Neuronal stem cell (in vitro differentiated cells): ENCODE measurements at regions not wholly inside any gene's neighbourhood (a gene's known extent, or its start where the extent isn't known, plus 50 kb on each side); places are given as distances from the start of the nearest gene placed in this dataset.
A peak's percentile ranks its signal among the peaks of the same experiment; 100 is the strongest.
"Not testable (repeated sequence)": the region's sequence is repeated elsewhere in the genome, so short reads cannot be mapped to it uniquely, and the experiment has no call there.

Experiments
- DNase-seq: peaks from one replicate; pipeline ENCODE4 v3.0.0-alpha.2; 2013; ENCODE audit warnings: low spot score
- H2AFZ ChIP-seq: one replicate; pipeline ENCODE4 v1.6.1; 2013; ENCODE audit warnings: mild to moderate bottlenecking, low read length, inconsistent platforms
- H2AK5ac ChIP-seq: 2 replicates; pipeline ENCODE4 v1.6.1; 2013; ENCODE audit warnings: low read depth, mild to moderate bottlenecking, inconsistent platforms, low read length, moderate library complexity, mixed read lengths
- H2BK120ac ChIP-seq: 2 replicates; pipeline ENCODE4 v1.6.1; 2013; ENCODE audit warnings: low read depth, mild to moderate bottlenecking, inconsistent platforms, low read length, moderate library complexity, mixed read lengths
- H2BK12ac ChIP-seq: one replicate; pipeline ENCODE4 v1.6.1; 2013; ENCODE audit warnings: low read length, inconsistent platforms
- H2BK15ac ChIP-seq: 2 replicates; pipeline ENCODE4 v1.6.1; 2013; ENCODE audit warnings: mild to moderate bottlenecking, low read length, inconsistent platforms, mixed read lengths
- H2BK5ac ChIP-seq: one replicate; pipeline ENCODE4 v1.6.1; 2013; ENCODE audit warnings: inconsistent platforms, mild to moderate bottlenecking, low read length, moderate library complexity
- H3K14ac ChIP-seq: one replicate; pipeline ENCODE4 v1.6.1; 2013; ENCODE audit warnings: low read length, inconsistent platforms
- H3K18ac ChIP-seq: 2 replicates; pipeline ENCODE4 v1.6.1; 2013; ENCODE audit warnings: low read length, inconsistent platforms
- H3K23ac ChIP-seq: 2 replicates; pipeline ENCODE4 v1.6.1; 2013; ENCODE audit warnings: low read depth, mild to moderate bottlenecking, mixed read lengths, low read length, inconsistent platforms; ENCODE audit not compliant: poor library complexity
- H3K27ac ChIP-seq: replicated peaks from 3 replicates; pipeline ENCODE4 v1.5.1; 2013; ENCODE audit warnings: low read length, inconsistent platforms
- H3K27me3 ChIP-seq, 3 experiments: 2 replicates each; pipeline ENCODE4 v1.6.1; 2013; ENCODE audit warnings: low read length in 3 of 3, mild to moderate bottlenecking in 2 of 3, inconsistent platforms in 1 of 3, low read depth in 1 of 3, mixed read lengths in 1 of 3, moderate library complexity in 1 of 3; ENCODE audit not compliant: control insufficient read depth in 3 of 3, insufficient read depth in 3 of 3
- H3K36me3 ChIP-seq, 2 donors: replicated peaks in 1 of 2; 2 replicates each; pipeline ENCODE4 v1.6.1; 2013; ENCODE audit warnings: low read length in 2 of 2; ENCODE audit not compliant: control insufficient read depth in 2 of 2, insufficient read depth in 2 of 2
- H3K4ac ChIP-seq: 2 replicates; pipeline ENCODE4 v1.6.1; 2013; ENCODE audit warnings: inconsistent platforms, mild to moderate bottlenecking, low read length, moderate library complexity
- H3K4me1 ChIP-seq, 2 donors: 1 replicate in 1 of 2; 2 replicates in 1 of 2; pipeline ENCODE4 v1.6.1; 2013; ENCODE audit warnings: low read length in 2 of 2, low read depth in 1 of 2; ENCODE audit not compliant: control insufficient read depth in 2 of 2, insufficient read depth in 1 of 2
- H3K4me2 ChIP-seq: one replicate; pipeline ENCODE4 v1.6.1; 2013; ENCODE audit warnings: mild to moderate bottlenecking, low read length, inconsistent platforms; ENCODE audit not compliant: insufficient read depth, poor library complexity, severe bottlenecking
- H3K4me3 ChIP-seq, 2 donors: 2 replicates each; pipeline ENCODE4 v1.5.1; 2013; ENCODE audit warnings: low read length in 2 of 2, mild to moderate bottlenecking in 2 of 2, inconsistent platforms in 1 of 2, moderate library complexity in 1 of 2
- H3K79me1 ChIP-seq: one replicate; pipeline ENCODE4 v1.6.1; 2013; ENCODE audit warnings: low read depth, mild to moderate bottlenecking, inconsistent platforms, low read length, moderate library complexity
- H3K9ac ChIP-seq: one replicate; pipeline ENCODE4 v1.6.1; 2013; ENCODE audit warnings: mild to moderate bottlenecking, low read depth, low read length, inconsistent platforms; ENCODE audit not compliant: poor library complexity
- H3K9me3 ChIP-seq, 2 donors: replicated peaks in 1 of 2; 2 replicates each; pipeline versions ENCODE3 to v1.6.1; 2013; ENCODE audit warnings: low read length in 2 of 2, mild to moderate bottlenecking in 2 of 2, inconsistent platforms in 1 of 2, low read depth in 1 of 2, mixed read lengths in 1 of 2, moderate library complexity in 1 of 2; ENCODE audit not compliant: control insufficient read depth in 2 of 2, insufficient read depth in 1 of 2
- H4K8ac ChIP-seq: one replicate; pipeline ENCODE4 v1.6.1; 2013; ENCODE audit warnings: low read depth, mild to moderate bottlenecking, inconsistent platforms, low read length, moderate library complexity
- H4K91ac ChIP-seq: one replicate; pipeline ENCODE4 v1.6.1; 2013; ENCODE audit warnings: low read length, low read depth, mild to moderate bottlenecking, inconsistent platforms; ENCODE audit not compliant: poor library complexity
- WGBS, 2 donors: extraction: QIAGEN DNeasy Blood & Tissue Kit; methylation state at CpG; one replicate each; pipeline ENCODE4 v1.1.7; 2013; ENCODE audit warnings: missing lambda C conversion rate in 2 of 2, mixed read lengths in 1 of 2; ENCODE audit not compliant: insufficient read length in 2 of 2, insufficient replicate concordance in 1 of 2; ENCODE audit errors: extremely low coverage in 2 of 2; 5-methylcytosine and 5-hydroxymethylcytosine counted together

DNA sequence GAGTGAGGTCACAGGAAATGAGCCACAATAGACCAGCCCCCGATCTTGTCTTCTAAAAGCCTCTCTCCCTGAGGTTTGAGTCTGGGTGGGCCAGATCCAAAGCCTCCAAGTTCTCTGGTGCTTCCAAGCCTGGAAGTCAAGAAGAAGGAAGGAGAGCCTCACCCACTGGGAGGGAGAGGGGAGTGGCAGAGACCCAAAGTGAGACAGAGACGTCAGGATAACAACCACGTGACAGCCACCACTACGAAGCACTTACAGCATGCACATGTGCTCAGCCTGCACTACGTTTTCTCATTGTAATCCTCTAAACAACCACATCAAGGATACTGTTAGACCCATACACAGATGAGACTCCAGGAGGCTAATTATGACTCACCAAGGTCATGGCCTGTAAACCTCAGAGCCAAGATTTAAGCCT lies 197.3 kb upstream of the LINGO1 start:
- H3K9ac ChIP-seq = no peak overlapping the region
- no peak overlapping the region for H2BK5ac ChIP-seq
- peaks cover 0 to 2% of the 10 kb centered on the region in 2 donors for H3K4me1 ChIP-seq
- H2AFZ ChIP-seq = no peak overlapping the region
- no peaks in the 10 kb centered on the region for H3K9me3 ChIP-seq
- no peak overlapping the region for H4K91ac ChIP-seq
- no peak overlapping the region for H2BK15ac ChIP-seq
- H3K4ac ChIP-seq = no peak overlapping the region
- no peak overlapping the region for H4K8ac ChIP-seq
- no peak overlapping the region for H2BK120ac ChIP-seq
- H3K14ac ChIP-seq = no peak overlapping the region
- H2BK12ac ChIP-seq = no peak overlapping the region
- no peaks in the 10 kb centered on the region for H3K79me1 ChIP-seq
- no peak overlapping the region for H3K27ac ChIP-seq
- no peak for DNase-seq
- H3K36me3 ChIP-seq = no peaks in the 10 kb centered on the region
- whole genome bisulfite sequencing, 2 donors = no CpG with 5 or more reads among the region's 5 CpGs
- H3K4me2 ChIP-seq = no peak overlapping the region
- H3K4me3 ChIP-seq = no peak overlapping the region
- peaks cover 0 to 16% (median 0%) of the 10 kb centered on the region in 3 experiments for H3K27me3 ChIP-seq
- H3K18ac ChIP-seq = peak overlapping the region; percentile 15
- no peak overlapping the region for H2AK5ac ChIP-seq
- H3K23ac ChIP-seq = no peak overlapping the region

DNA sequence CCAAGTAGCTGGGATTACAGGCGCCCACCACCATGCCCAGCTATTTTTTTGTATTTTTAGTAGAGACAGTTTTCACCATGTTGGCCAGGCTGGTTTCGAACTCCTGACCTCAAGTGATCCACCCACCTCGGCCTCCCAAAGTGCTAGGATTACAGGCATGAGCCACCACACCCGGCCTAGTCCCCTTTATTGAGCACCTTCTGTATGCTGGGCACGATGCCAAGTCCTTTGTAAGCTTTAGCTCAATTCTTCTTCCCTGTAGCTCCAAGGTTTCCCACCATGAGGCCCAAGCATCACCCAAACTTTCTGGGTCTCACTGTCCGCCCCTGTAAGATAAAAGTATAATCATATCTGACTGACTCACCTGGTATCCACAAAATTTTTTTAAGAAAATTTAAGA lies 196.6 kb upstream of the LINGO1 start:
- H3K79me1 ChIP-seq, H2BK12ac ChIP-seq, H3K4me3 ChIP-seq, H3K27ac ChIP-seq, H2BK120ac ChIP-seq, H3K18ac ChIP-seq, H2BK15ac ChIP-seq, H3K23ac ChIP-seq, H3K36me3 ChIP-seq, H3K4me2 ChIP-seq, H3K14ac ChIP-seq, H4K91ac ChIP-seq, H2BK5ac ChIP-seq, H4K8ac ChIP-seq, H3K4ac ChIP-seq, H2AFZ ChIP-seq, H3K4me1 ChIP-seq, H3K9ac ChIP-seq, H2AK5ac ChIP-seq, DNase-seq, H3K9me3 ChIP-seq: not testable (repeated sequence)
- WGBS, 2 donors = no CpG with 5 or more reads among the region's 6 CpGs
- peaks cover 0 to 23% (median 0%) of the 10 kb centered on the region in 3 experiments for H3K27me3 ChIP-seq

DNA sequence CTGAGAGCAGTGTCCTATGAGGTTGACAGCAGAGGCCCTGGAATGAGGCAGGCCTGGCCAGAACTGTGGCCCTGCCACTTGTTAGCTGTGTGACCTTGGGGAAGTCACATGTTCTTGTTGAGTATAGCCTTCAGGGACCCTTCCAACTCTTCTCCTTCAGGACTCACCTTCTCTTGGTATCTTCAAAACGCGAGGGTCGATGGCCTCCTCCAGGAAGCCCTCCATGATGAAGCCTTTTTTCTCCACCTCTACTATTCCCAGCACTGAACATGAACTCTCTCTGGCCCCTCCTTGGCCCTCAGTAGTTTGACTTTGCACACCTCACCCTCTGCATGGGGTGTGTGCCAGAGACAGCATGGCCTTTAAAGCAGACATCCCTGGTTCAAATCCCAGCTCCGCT lies 195.1 kb upstream of the LINGO1 start:
- no peak overlapping the region for H2BK5ac ChIP-seq
- WGBS, 2 donors = no CpG with 5 or more reads among the region's 4 CpGs
- H3K4me1 ChIP-seq = peaks cover 0 to 2% of the 10 kb centered on the region in 2 donors
- no peak overlapping the region for H3K27ac ChIP-seq
- no peak overlapping the region for H3K14ac ChIP-seq
- H4K91ac ChIP-seq = no peak overlapping the region
- no peak overlapping the region for H4K8ac ChIP-seq
- H2BK15ac ChIP-seq = no peak overlapping the region
- no peak overlapping the region for H2BK12ac ChIP-seq
- no peak for DNase-seq
- H3K18ac ChIP-seq = no peak overlapping the region
- no peak overlapping the region for H3K4ac ChIP-seq
- H3K27me3 ChIP-seq = peaks cover 0 to 37% (median 0%) of the 10 kb centered on the region in 3 experiments
- no peak overlapping the region for H3K23ac ChIP-seq
- no peak overlapping the region for H2AFZ ChIP-seq
- H3K9ac ChIP-seq = no peak overlapping the region
- H3K4me3 ChIP-seq = no peak overlapping the region
- H2BK120ac ChIP-seq = no peak overlapping the region
- H3K9me3 ChIP-seq = peaks cover 0 to 2% of the 10 kb centered on the region in 2 donors
- H3K4me2 ChIP-seq = no peak overlapping the region
- H3K36me3 ChIP-seq = no peaks in the 10 kb centered on the region
- no peak overlapping the region for H2AK5ac ChIP-seq
- no peaks in the 10 kb centered on the region for H3K79me1 ChIP-seq

DNA sequence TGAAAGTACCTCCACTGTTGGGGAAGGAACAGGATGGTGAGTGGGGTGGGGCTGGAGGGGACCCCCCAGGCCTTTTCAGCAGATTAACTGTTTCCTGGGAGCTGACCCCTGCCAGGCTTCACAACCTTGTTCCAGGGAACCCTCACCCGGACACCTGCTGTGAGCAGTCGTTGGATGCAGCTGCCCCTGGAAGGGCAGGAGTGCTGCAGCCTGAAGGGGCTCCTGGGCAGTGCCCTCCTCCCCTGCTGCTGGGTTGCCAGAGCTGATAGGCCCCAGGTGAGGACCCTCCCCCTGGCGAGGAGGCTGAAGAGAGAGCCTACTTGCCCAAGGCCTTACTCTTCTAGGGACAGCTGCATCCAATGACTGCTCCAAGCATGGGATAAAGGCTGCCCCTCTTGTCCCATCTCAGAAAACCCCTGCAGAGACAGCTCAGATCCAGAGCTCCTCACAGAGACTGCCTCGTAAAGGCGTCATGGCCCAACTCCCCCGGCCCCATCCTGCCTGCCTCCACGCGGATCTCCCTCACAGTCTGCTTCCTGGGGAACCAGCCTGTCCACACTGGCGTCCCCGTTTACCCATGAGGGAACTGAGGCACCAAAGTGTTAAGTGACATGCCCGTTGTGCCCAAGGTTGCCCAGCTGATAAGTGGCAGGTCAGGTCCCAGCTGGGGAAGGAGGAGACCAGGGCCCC lies 193.4 kb upstream of the LINGO1 start:
- Histone ChIP-seq H3K4me3 (no peak overlapping the region), H3K14ac (no peak overlapping the region), H2AK5ac (peak overlapping the region; percentile 51), H3K23ac (no peak overlapping the region), H2AFZ (no peak overlapping the region), H3K18ac (peak overlapping the region; percentile 35), H4K91ac (no peak overlapping the region), H3K36me3 (no peaks in the 10 kb centered on the region), H4K8ac (no peak overlapping the region), H3K9ac (peak overlapping the region; percentile 13), H3K79me1 (no peaks in the 10 kb centered on the region), H2BK120ac (no peak overlapping the region), H3K4ac (no peak overlapping the region), H3K27me3 (peaks cover 0 to 53% (median 2%) of the 10 kb centered on the region in 3 experiments), H3K4me1 (peaks cover 0 to 2% of the 10 kb centered on the region in 2 donors), H2BK5ac (no peak overlapping the region), H2BK12ac (peak overlapping the region; percentile 84), H3K27ac (no peak overlapping the region), H2BK15ac (peak overlapping the region; percentile 32), H3K4me2 (no peak overlapping the region), H3K9me3 (peaks cover 0 to 2% of the 10 kb centered on the region in 2 donors)
- no peak for DNase-seq
- no CpG with 5 or more reads among the region's 11 CpGs for WGBS, 2 donors
